KOPT-K1 (cell line): ENCODE measurements at regions not wholly inside any gene's neighbourhood (a gene's known extent, or its start where the extent isn't known, plus 50 kb on each side); places are given as distances from the start of the nearest gene placed in this dataset.

Experiments
- H3K27ac ChIP-seq: fragments of 200-600 bp; sonication (generic); 2 replicates; pipeline ENCODE4 v1.5.1; 2016; ENCODE audit warnings: antibody characterized with exemption, mild to moderate bottlenecking, low read depth, low read length; ENCODE audit not compliant: poor library complexity, severe bottlenecking
- H3K36me3 ChIP-seq: fragments of 200-600 bp; sonication (generic); 2 replicates; pipeline ENCODE4 v1.5.1; 2017; ENCODE audit warnings: antibody characterized with exemption, mild to moderate bottlenecking, low read length, moderate library complexity; ENCODE audit not compliant: insufficient read depth
- H3K9me3 ChIP-seq: fragments of 200-600 bp; sonication (generic); 2 replicates; pipeline ENCODE4 v1.5.1; 2017; ENCODE audit warnings: antibody characterized with exemption, low read length, mild to moderate bottlenecking; ENCODE audit not compliant: insufficient read depth, poor library complexity, severe bottlenecking

DNA sequence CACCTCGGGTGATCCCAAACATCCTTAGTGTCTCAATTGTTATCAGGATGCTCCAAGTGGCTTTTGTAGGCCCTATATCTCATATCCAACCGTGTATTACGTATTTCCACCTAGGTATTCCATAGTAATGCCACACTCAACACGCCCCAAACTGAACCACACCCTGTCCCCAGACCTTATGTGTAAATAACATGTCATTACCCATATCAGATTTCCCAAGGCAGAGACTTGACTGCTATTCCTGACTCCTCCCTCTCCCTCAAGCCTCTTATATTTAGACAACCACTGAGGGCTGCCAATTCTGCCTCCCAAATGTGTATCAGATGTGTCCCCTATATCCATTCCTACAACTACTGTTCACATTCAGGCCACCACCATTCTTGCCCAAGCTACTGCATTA lies 132.8 kb upstream of the NCAM1 start:
- Histone ChIP-seq H3K36me3 (no peaks in the 10 kb centered on the region), H3K9me3 (no peaks in the 10 kb centered on the region), H3K27ac (no peak overlapping the region)

DNA sequence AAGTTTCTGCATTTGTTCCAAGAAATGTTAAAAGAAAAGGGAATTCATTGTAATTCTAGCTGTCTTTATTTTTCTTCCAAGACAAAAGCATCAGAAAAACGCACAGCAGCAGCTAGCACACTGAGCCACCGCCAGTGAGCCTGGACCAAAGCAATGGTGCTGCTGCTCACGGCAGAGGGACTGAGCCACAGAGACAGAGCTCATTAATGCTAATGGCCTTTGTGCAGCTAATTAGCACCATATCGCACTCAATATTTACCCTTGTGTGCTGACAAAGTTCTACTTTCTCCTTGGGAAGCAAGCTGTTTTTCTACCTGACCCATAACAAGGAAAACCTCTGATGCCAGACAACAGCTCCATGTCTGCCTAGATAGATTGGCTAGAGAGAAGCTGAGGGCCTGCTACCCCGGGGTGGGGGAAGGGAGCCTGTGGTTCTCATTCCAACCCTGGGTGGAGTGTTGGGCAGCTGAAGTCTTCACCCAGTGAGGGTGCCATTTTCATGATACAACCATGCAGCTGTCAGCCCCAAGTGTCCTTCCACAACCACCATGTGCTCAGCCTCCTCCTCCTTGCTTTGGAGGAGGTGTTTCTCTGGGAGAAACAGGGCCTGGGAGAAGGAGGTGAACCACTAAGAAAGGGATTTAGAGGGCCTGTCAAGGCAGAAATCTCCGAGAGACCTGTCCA lies 131.1 kb upstream of the NCAM1 start:
- Histone ChIP-seq H3K27ac (no peak overlapping the region), H3K36me3 (no peaks in the 10 kb centered on the region)

DNA sequence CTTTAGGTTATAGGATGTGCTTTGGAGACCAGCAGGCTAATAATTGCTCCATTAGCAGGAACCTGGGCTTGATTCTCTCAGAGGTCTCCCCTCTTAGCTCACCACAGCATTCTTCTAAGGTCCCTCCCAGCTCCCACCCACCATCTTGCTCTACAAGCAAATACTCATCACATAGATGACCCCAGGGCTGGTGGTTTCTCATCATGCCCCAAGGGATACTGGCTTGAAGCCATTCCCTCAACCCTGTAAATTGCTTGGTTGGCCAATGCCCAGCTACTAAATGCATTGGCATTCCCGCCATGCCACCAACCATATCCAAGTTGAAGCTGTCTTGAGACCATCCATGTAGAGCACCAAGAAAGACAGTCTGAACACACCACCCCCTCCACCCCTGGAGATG lies 130.2 kb upstream of the NCAM1 start:
- Histone ChIP-seq H3K27ac (no peak overlapping the region), H3K9me3 (no peaks in the 10 kb centered on the region), H3K36me3 (no peaks in the 10 kb centered on the region)

More for the DNA sequence above, 131.1 kb upstream of the NCAM1 start:
- H3K9me3 ChIP-seq = no peaks in the 10 kb centered on the region

DNA sequence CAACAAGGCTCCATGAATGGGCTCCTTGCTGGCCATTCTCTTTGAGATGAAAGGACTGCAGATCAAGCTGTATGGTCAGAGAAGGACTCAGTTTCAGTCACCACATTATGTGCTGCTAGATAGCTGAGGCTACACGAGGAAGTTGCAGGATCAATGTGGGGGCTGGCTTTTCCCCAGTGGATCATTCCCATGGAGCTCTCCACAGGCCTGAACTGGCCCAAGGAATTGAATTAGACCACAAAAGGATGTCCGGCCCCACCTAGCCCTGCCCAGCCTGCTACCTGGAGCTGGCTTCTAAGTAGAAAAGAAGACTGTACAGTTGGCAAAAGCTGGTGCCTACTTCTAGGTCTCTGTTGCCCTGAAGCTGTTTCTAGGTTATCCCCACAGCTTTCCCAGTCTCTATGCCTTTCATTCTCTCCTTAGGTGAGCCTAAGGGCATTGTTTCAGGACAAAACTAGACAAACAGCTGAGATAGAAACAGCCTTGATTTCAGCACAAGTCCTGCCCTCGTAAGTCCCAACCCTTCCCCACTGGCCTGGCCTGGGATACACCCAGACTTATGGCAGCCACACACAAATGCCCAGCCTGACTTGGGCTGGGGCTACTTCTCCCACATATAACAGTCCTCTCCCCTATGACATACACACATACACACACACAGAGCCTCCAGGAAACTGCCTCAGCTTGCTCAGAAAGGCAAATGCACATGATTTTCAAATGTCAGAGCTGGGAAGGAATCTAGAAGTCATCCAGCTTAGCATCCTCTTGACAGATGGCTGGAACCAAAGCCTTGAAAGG lies 129.1 kb upstream of the NCAM1 start:
- Histone ChIP-seq H3K9me3 (no peaks in the 10 kb centered on the region), H3K36me3 (no peaks in the 10 kb centered on the region), H3K27ac (no peak overlapping the region)

DNA sequence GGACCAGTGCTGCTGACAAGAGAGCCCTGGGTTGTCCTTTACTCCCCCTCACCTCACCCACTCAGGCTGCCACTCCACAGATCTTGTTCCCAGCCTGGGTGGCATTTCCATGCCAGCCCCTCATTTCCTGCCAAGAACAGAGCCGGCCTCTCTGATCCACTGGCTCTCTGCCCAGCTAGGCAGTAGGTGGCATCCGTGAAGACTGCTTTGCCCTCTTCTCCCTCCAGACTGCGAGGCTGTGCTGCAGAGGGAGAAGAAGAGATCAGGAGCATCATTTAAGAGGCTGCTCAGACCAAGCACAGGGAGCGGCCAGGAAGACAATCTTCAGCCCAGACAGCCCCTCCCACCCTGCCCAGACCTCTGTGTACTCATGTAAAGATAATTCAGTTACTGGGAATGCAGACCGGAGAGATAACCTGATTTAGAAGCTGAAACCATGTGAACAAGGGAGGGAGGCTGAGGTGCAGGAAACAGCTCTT lies 126.9 kb upstream of the NCAM1 start:
- H3K27ac ChIP-seq = no peak overlapping the region
- H3K36me3 ChIP-seq = no peaks in the 10 kb centered on the region

DNA sequence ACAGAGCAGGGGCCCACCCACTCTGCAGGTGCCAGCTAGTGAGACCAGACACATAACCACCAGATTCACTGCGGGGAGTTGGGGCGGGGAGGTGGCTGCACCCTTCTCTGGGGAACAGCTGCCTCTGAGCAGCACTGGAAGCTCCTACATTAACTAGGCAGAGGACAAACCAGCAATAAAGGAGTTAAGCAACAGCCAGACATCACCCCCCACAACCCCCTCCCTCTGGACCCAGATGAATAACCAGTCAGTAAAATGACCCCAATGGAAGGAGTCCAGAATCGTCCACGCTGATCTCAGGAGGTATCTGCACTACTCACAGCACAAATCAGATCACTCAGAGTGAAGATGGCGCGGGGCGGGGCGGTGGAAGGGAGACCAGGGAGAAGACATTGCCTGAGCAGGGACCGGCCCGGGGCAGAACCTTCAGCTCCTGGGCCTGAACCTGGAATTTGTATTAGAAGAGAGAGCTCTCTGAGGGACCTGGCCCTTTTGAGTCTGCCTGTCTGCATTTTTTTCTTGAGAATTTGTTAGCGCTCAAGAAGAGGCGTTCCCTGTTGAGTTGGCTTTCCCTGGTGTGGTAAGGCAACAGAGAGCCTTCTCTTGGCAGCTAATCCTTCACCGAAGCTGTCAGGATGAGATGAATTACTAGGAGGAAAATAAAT lies 125.5 kb upstream of the NCAM1 start:
- Histone ChIP-seq H3K27ac (no peak overlapping the region), H3K36me3 (no peaks in the 10 kb centered on the region), H3K9me3 (no peaks in the 10 kb centered on the region)

More for the DNA sequence above, 126.9 kb upstream of the NCAM1 start:
- no peaks in the 10 kb centered on the region for H3K9me3 ChIP-seq

DNA sequence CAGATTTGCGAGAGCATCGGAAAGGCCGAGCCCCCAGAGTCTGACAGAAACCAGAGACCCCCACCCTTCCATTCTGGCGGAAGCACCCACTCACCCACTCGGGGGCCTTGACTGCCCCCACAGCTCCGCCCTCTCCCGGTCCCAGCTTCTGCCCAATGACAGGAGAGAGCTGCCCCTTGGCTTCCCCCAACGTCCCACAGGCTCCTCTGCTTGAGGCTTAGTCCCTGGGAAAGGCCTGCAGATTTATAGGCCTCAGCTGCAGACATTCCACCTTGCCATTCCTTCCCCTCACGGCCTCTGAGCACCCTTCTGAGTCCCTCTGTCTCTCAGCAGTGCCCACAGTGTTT lies 125.0 kb upstream of the NCAM1 start:
- Histone ChIP-seq H3K36me3 (no peaks in the 10 kb centered on the region), H3K27ac (no peak overlapping the region), H3K9me3 (no peaks in the 10 kb centered on the region)

DNA sequence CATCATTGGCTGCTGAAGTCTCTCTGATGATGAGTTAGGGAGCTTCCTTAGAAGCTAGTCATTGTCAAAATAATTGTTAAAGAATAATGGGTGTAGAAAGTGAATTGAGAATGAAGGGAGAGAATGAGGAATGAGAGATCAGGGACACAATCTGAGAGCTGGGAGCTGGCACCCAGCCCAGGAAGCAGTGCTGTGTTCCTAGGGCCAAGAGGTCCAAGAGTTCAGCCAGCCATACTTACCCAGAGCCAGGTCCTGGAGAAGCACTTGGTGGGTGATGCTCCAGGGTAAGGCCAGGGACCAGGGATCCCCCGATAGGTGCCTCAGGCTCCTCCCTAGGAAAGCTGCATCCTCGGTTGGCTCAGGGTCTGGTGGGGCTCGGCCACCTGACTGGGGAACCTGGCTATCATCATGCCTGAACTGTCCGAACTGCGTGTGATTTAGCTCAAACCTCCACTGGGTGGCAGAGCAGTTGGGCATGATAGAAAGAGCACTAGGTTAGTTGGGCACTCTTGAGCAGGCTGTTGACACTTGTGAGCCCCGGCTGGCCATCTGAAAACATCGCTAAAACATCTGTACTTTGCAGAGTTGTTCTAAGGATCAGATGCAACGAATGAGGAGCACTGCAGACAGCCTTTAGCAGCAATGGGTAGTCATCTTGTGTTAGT lies 123.9 kb upstream of the NCAM1 start:
- Histone ChIP-seq H3K36me3 (no peaks in the 10 kb centered on the region), H3K27ac (no peak overlapping the region), H3K9me3 (no peaks in the 10 kb centered on the region)

DNA sequence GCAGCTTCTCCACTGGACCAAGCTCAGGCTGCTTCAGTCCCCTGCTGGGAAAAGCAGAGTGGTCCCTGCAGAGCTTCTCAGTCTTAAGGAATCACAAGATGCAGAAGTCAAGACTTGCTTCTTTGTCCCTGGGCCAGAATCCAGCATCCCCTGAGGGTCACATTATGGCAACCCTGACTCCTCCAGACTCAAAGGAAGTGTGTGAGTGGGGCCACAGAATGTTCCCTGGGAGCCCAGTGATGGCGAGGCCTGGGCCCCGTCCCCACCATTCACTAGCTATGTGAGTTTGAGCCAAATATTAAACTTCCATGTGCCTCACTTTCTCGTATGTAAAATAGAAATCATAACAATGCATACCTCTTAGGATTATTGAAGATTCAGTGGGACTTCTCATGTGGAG lies 122.2 kb upstream of the NCAM1 start:
- Histone ChIP-seq H3K9me3 (no peaks in the 10 kb centered on the region), H3K36me3 (no peaks in the 10 kb centered on the region), H3K27ac (no peak overlapping the region)

DNA sequence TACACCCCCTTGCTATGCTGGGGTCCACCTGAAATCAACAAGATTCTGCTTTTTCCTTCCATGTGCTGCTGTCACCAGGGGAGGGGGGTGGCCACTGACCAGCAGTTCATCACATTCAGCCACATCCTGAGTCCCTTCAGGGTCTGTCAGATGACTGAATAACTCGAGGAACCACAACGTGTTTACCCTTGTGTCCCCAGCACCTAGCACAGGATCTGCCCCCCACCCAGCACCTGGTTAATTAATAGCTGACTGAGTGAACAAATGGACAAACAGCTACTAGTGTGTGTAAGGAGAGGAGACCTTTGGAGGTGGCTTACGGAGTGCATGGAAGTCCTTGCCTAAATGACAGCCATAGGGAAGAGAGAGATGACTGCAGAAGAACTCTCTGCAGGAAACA lies 119.5 kb upstream of the NCAM1 start:
- Histone ChIP-seq H3K27ac (no peak overlapping the region), H3K36me3 (no peaks in the 10 kb centered on the region), H3K9me3 (no peaks in the 10 kb centered on the region)

DNA sequence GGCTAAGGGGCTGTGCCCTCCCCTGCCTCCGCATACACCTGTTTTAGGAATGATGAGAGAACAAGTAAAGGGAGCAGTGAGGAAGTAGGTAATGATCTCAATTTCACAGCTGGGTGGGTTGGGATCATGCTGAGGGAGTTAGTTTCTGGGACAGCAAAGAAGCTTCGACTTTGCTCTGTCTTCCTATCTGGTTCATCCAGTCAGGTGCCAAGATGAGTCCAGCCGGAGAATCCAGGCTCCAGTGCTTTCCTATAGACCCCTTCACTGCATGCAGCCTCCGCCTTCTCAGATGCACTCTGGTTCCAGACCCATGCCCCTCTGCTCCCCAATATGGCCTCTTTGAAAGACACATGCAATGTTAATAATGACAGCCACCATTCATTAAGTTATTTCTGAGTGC lies 119.1 kb upstream of the NCAM1 start:
- Histone ChIP-seq H3K36me3 (no peaks in the 10 kb centered on the region), H3K27ac (no peak overlapping the region), H3K9me3 (no peaks in the 10 kb centered on the region)

DNA sequence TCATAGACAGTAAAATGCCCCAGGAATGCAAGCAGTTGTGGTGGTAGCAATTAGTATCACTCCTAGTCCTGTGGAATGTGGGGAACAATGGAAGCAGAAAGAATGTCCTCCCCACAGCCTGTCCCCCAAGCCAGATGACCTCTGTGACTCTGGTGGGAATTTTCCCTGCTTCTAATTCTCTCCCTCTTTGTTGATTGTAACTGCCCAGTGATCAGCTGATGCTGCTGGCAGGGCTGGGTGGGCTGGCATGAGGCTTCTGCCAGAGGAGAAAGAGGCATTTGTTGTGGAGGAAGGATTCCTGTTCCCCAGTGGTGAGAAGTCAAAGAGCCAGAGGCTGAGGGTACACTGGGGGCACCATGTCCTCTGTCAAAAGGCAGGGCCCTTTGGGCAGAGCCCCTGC lies 116.7 kb upstream of the NCAM1 start:
- no peaks in the 10 kb centered on the region for H3K36me3 ChIP-seq
- H3K9me3 ChIP-seq = no peaks in the 10 kb centered on the region
- H3K27ac ChIP-seq = no peak overlapping the region

DNA sequence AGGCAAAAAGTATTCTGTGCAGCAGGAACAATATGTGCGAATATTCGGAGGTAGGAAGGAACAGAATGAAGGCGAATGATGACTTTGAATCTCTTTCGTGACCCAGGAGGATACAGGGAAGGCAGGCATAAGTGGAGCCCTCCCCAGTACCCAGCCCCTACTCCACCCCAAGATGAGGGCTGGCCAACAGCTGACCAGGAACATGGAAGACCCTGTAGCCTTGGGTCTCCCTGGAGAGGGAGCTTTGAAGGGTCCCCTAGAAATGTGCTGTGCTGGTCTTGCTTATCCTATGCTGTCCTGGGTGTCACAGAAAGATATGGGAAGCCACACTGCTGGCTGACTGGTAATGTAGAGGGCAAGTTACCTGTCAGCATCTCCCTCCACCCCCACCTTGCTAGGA lies 113.7 kb upstream of the NCAM1 start:
- Histone ChIP-seq H3K36me3 (no peaks in the 10 kb centered on the region), H3K27ac (no peak overlapping the region), H3K9me3 (no peaks in the 10 kb centered on the region)

DNA sequence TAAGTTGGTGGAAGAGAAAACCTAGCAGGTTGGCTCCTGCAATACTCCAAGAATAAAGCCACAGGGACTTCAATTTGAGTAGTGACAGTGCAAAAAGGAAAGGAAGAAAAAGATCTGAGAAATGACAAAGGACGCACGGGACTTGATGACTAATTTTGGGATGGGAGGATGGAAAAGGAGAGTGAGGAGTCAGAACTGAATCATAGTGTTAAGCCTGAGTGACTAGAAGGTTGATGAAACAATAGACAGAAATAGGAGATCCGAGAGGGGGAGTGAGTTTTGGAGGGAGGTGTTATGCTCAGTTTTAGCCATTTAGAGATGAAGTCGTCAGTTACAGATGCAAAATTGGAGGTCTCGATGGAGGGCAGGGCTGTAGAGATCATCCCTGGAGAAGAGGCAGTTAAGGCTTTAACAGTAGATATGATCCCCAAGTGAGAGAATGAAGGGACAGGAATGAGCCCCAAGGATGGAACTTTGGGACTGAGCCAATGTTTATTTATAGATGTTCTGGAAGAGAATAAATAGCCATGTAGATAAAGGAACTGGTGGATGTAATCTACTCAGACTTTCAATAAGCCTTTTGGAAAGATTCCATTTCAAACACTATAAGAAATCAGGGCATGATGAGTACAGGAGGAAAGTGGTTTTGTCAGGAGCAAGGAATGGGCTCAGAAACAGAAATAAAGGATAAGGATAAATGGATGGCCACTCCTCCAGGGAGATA lies 108.9 kb upstream of the NCAM1 start:
- Histone ChIP-seq H3K36me3 (no peaks in the 10 kb centered on the region), H3K9me3 (no peaks in the 10 kb centered on the region), H3K27ac (no peak overlapping the region)
